Hepatocyte (in vitro differentiated cells): ENCODE measurements at regions not wholly inside any gene's neighbourhood (a gene's known extent, or its start where the extent isn't known, plus 50 kb on each side); places are given as distances from the start of the nearest gene placed in this dataset.

Experiments
- EZH2 ChIP-seq: fragments of 200-600 bp; sonication (generic); IDR thresholded peaks from 2 replicates; pipeline ENCODE4 v1.6.1; 2016; ENCODE audit warnings: antibody characterized with exemption, mild to moderate bottlenecking, borderline replicate concordance
- EZH2phosphoT487 ChIP-seq: fragments of 200-600 bp; sonication (generic); IDR thresholded peaks from one replicate; pipeline ENCODE4 v1.6.1; 2018; ENCODE audit warnings: antibody characterized with exemption, mild to moderate bottlenecking, low read depth, moderate library complexity; ENCODE audit not compliant: unreplicated experiment, severe bottlenecking
- TF ChIP-seq, protein P1 (sequence below): fragments of 200-600 bp; sonication (generic); IDR thresholded peaks from 2 replicates; pipeline ENCODE4 v1.5.1; 2016; ENCODE audit warnings: antibody characterized with exemption, mild to moderate bottlenecking; ENCODE audit not compliant: poor library complexity

- TF ChIP-seq, protein P1, sequence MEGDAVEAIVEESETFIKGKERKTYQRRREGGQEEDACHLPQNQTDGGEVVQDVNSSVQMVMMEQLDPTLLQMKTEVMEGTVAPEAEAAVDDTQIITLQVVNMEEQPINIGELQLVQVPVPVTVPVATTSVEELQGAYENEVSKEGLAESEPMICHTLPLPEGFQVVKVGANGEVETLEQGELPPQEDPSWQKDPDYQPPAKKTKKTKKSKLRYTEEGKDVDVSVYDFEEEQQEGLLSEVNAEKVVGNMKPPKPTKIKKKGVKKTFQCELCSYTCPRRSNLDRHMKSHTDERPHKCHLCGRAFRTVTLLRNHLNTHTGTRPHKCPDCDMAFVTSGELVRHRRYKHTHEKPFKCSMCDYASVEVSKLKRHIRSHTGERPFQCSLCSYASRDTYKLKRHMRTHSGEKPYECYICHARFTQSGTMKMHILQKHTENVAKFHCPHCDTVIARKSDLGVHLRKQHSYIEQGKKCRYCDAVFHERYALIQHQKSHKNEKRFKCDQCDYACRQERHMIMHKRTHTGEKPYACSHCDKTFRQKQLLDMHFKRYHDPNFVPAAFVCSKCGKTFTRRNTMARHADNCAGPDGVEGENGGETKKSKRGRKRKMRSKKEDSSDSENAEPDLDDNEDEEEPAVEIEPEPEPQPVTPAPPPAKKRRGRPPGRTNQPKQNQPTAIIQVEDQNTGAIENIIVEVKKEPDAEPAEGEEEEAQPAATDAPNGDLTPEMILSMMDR, result no peak
- no peak for TF ChIP-seq EZH2phosphoT487
- no peak for TF ChIP-seq EZH2
These were observed 254.6 kb downstream of the HS3ST3A1 start for GRCh38 chr17:13346996-13347762.
